Effector memory CD8-positive, alpha-beta T cell (primary cell): ENCODE measurements at regions not wholly inside any gene's neighbourhood (a gene's known extent, or its start where the extent isn't known, plus 50 kb on each side); places are given as distances from the start of the nearest gene placed in this dataset.
A peak's percentile ranks its signal among the peaks of the same experiment; 100 is the strongest.
"Not testable (repeated sequence)": the region's sequence is repeated elsewhere in the genome, so short reads cannot be mapped to it uniquely, and the experiment has no call there.

Experiments
- ATAC-seq: fragments of 150-1000 bp; cut with Tn5 transposase; replicated peaks from 2 replicates; pipeline ENCODE4 v1.10.0; 2021; ENCODE audit warnings: mild to moderate bottlenecking, moderate library complexity
- DNase-seq, 3 experiments: peaks; one replicate each; pipeline ENCODE4 v3.0.0; 2021
- H3K27ac Mint-ChIP-seq, 2 donors: one replicate each; pipeline ENCODE4 v1.8.0; 2022; ENCODE audit warnings: mild to moderate bottlenecking in 2 of 2, mixed read lengths in 2 of 2, moderate library complexity in 2 of 2
- H3K27me3 Mint-ChIP-seq, 2 donors: one replicate each; pipeline ENCODE4 v1.8.0; 2022; ENCODE audit warnings: mixed read lengths in 2 of 2
- H3K36me3 Mint-ChIP-seq: one replicate; pipeline ENCODE4 v1.8.0; 2022; ENCODE audit warnings: mild to moderate bottlenecking, moderate library complexity, mixed read lengths; ENCODE audit not compliant: insufficient read depth
- H3K4me1 Mint-ChIP-seq, 2 donors: one replicate each; pipeline ENCODE4 v1.8.0; 2022; ENCODE audit warnings: low read depth in 2 of 2, mixed read lengths in 2 of 2
- H3K4me3 Mint-ChIP-seq, 2 donors: one replicate each; pipeline ENCODE4 v1.8.0; 2022; ENCODE audit warnings: mild to moderate bottlenecking in 2 of 2, mixed read lengths in 2 of 2, moderate library complexity in 2 of 2
- H3K9me3 Mint-ChIP-seq, 2 donors: one replicate each; pipeline ENCODE4 v1.8.0; 2022; ENCODE audit warnings: mixed read lengths in 2 of 2

DNA sequence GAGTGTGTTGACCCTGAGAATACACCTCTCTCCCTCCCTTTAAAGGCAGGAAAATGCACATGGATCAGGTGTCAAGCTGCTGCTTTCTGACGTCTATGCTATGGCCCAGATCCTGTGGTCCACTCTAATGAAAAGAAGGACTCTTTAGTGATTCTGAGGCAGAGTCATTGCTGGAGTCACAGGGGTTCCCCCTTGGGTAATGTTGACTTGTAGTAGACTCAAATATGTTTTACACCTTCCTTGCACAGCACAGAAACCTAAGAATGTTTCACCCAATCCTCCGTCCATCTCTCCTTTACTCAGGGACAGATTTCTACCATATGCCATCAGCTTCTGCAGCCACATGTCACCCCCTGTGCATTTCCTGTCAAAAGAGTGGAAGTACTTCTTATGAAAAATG is 525.4 kb downstream of the TMEM121 start:
- Mint-ChIP-seq H3K9me3 (no peaks in the 10 kb centered on the region), H3K36me3 (no peaks in the 10 kb centered on the region), H3K27ac (no peak overlapping the region), H3K27me3 (peaks cover 23 to 56% of the 10 kb centered on the region in 2 donors), H3K4me3 (no peak overlapping the region), H3K4me1 (peaks cover 0 to 2% of the 10 kb centered on the region in 2 donors)
- no peak for ATAC-seq
- no peak for DNase-seq

DNA sequence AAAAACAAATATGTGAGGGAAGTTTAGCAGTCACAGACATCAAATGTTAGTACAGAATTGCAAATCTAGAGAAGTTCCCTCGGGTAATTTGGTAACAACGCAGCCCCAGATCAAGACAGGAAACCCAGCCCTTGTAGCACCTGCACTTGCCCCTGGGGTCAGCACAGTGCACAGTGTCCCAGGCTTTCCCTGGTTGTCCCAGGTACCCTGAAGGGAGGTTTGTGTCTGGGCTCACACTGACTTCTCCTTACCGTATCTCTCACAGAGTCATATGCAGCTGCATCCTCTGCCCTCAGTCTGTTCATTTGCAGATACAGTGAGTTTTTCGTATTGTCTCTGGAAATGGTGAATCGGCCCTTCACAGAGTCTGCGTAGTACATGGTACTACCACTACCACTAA is 528.9 kb downstream of the TMEM121 start:
- no peaks in the 10 kb centered on the region for H3K9me3 Mint-ChIP-seq

DNA sequence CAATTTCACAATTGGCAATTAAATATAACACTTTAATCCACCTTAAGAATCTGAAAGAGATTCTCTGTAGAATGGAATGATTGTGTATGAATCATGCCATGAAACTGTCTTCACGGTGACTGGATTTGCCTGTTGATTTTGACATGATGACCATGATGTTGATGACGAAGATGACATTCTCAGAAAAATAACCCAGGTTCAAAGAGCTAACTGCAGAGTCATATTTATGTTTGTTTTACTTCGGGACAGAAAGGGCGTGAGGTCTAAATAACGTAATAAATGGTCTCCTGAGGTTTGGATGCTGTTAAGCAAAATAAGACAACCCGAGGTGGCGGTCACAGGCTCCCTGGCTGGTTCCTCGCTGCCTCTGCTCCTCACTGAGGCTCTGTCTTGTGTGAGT is 532.0 kb downstream of the TMEM121 start:
- no peak for ATAC-seq

More for the DNA sequence above, 528.9 kb downstream of the TMEM121 start:
- Mint-ChIP-seq H3K4me3 (no peak overlapping the region), H3K27ac (no peak overlapping the region), H3K27me3 (peaks cover 16 to 76% of the 10 kb centered on the region in 2 donors), H3K4me1 (peaks cover 0 to 2% of the 10 kb centered on the region in 2 donors), H3K36me3 (no peaks in the 10 kb centered on the region)
- no peak for ATAC-seq
- DNase-seq: no peak

DNA sequence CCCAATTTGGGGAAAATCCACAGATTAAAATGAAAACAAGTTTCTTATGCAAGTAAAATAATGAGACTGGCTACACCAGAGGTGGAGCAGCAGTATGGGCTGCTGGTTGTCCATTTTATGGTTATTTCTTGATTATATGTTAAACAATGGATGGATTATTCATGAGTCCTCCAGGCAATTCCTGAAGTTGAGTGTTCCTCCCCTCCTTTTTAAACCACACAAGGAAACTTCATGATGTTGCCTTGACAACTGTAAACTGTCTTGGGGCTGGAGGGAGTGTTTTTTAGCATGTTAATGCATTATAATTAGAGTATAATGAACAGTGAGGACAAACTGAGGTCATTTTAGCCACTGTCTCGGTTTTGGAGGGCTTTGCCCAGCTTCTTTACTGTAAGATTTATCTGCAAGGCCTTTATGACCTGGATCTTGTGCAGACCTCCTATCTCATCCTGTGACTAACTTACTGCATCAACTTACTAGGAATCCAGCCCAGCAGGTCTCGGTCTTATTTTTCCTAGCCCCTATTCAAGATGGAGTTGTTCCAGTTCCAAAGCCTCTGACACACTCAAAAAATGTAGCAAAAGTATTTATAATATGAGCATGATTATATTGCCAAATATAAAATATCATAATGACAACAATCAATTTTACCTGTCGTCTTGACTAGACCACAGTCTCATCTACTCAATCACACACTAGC is 534.0 kb downstream of the TMEM121 start:
- H3K27me3 Mint-ChIP-seq: peaks cover 26 to 55% of the 10 kb centered on the region in 2 donors
- no peaks in the 10 kb centered on the region for H3K36me3 Mint-ChIP-seq
- ATAC-seq: no peak
- H3K9me3 Mint-ChIP-seq: no peaks in the 10 kb centered on the region
- H3K27ac Mint-ChIP-seq: no peak overlapping the region
- DNase-seq: no peak
- no peak overlapping the region for H3K4me3 Mint-ChIP-seq
- H3K4me1 Mint-ChIP-seq: peaks cover 5 to 9% of the 10 kb centered on the region in 2 donors

More for the DNA sequence above, 532.0 kb downstream of the TMEM121 start:
- Mint-ChIP-seq H3K36me3 (no peaks in the 10 kb centered on the region), H3K27ac (no peak overlapping the region), H3K4me1 (peaks cover 7 to 9% of the 10 kb centered on the region in 2 donors), H3K4me3 (no peak overlapping the region), H3K27me3 (peaks cover 14 to 56% of the 10 kb centered on the region in 2 donors), H3K9me3 (no peaks in the 10 kb centered on the region)
- no peak for DNase-seq

DNA sequence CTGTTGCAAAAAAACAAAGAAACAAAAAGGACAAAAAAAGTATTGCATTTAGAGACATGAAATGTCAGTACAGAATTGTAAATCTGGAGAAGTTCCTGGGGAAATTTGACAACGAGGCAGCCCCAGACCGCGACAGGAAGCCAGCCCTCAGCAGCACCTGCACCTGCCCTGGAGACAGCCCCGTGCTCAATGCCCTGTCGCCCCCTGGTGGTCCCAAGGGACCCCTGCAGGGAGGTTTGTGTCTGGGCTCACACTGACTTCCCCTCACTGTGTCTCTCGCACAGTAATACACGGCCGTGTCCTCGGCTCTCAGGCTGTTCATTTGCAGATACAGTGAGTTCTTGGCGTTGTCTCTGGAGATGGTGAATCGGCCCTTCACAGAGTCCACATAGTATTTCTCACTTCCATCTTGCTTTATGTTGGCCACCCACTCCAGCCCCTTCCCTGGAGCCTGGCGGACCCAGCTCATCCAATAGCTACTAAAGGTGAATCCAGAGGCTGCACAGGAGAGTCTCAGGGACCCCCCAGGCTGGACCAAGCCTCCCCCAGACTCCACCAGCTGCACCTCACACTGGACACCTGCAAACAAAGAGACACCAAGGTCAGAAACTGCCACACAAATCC is 535.6 kb downstream of the TMEM121 start:
- not testable (repeated sequence) for H3K9me3 Mint-ChIP-seq, H3K4me1 Mint-ChIP-seq, H3K36me3 Mint-ChIP-seq, H3K4me3 Mint-ChIP-seq
- Mint-ChIP-seq H3K27me3 (peaks cover 40 to 65% of the 10 kb centered on the region in 2 donors), H3K27ac (peak overlapping the region; percentile 8 to 53)
- peak; percentile 66 to 70 (median 69) for DNase-seq
- ATAC-seq: peak; percentile 94

DNA sequence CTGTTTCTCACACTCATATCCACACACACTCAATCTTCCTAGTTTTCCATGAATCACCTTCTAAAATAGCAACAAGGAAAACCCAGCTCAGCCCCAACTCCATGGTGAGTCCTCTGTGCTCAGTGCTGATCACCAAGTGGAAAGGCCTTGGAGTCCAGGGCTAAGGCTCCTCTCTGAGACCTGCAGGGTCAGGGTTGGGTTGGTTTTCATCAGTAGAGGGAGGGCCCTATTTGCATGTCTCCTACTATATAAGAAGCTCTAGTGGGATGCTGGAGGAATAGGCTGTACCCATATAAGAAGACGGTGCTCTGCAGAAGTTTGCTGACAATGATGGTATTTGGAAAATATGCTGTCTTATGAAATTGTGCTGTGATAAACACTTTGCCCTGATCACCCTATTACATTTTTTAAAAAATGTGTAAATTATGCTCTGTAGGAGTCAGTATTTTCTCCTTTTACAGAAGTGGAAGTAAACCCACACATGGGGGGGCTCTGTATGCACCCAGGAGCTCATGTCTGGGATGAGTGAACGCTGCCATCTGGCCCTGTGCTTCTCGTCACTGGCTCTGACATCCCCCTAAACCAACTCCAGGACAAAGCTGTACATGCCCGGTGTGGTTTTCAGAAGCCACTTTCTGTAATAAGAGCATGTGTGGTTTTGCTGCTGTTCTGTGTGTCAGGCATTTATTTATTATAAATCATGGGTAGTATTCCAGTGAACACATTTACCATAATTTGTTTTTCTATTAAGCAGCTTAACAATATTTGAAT is 536.3 kb downstream of the TMEM121 start:
- no peak for ATAC-seq
- Mint-ChIP-seq H3K27ac (peak overlapping the region; percentile 8 to 53), H3K36me3 (no peaks in the 10 kb centered on the region), H3K9me3 (no peaks in the 10 kb centered on the region), H3K27me3 (peaks cover 39 to 65% of the 10 kb centered on the region in 2 donors), H3K4me3 (no peak overlapping the region), H3K4me1 (peaks cover 5 to 9% of the 10 kb centered on the region in 2 donors)
- DNase-seq: no peak

DNA sequence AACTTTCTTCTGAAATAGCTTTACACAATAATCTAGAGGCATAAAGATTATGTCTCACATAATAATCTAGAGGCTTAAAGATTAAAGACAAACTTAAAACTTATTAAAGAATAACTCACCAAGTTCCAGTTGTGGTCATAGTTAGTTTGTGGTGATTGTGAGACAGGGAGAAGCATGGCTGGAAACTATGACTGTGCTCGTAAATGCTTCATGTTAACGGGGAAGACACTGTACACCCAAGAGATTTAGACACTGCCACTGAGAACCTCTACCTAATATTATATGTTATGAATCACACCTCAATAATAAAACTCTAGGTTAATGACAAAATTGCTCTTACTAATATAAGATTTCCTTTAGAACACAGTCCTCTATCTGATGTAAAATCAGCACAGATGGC is 541.6 kb downstream of the TMEM121 start:
- H3K36me3 Mint-ChIP-seq: no peaks in the 10 kb centered on the region
- no peak overlapping the region for H3K27ac Mint-ChIP-seq
- H3K27me3 Mint-ChIP-seq: peaks cover 64 to 65% of the 10 kb centered on the region in 2 donors
- no peak for ATAC-seq
- no peak for DNase-seq
- no peak overlapping the region for H3K4me3 Mint-ChIP-seq
- H3K4me1 Mint-ChIP-seq: no peaks in the 10 kb centered on the region
- H3K9me3 Mint-ChIP-seq: no peaks in the 10 kb centered on the region

DNA sequence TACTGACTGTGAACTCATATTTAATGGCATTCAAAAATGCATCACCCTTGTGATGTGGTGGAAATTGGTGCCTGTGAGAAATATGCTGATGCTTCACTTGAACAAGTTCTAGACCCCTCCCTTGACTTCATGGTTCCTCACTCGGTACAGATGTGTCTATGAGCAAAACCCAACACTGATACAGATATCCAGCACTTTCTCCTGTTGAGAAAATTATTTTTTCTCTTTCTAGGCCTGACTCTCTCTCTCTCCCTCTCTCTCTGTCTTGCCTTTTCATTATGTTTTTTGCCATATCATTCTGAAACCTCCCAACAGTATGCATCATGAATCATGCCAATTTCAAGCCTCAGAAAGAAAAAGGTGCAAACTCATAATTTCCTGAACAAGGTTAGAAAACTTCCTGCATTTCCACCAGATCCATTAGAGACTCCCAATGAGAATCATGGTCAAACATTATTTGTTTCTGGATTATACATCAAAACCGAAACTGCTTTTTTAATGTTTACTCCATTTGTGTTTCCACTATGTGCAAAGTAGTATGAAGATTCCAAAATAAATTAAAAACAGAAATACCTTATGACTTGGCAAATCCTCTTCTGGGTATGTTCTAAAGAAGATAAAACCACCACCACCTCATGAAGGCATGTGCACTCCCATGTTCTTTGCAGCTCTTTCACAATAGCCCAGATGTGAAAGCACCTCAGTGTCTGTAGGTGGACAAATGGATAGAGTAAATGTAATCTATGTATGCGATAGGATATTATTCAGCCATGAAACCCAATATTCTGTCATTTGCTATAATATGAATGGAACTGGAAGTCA is 543.6 kb downstream of the TMEM121 start:
- no peaks in the 10 kb centered on the region for H3K36me3 Mint-ChIP-seq
- H3K4me1 Mint-ChIP-seq: no peaks in the 10 kb centered on the region
- H3K27ac Mint-ChIP-seq: no peak overlapping the region
- no peak overlapping the region for H3K4me3 Mint-ChIP-seq
- DNase-seq: no peak
- H3K9me3 Mint-ChIP-seq: no peaks in the 10 kb centered on the region
- ATAC-seq: no peak
- peaks cover 65 to 68% of the 10 kb centered on the region in 2 donors for H3K27me3 Mint-ChIP-seq

DNA sequence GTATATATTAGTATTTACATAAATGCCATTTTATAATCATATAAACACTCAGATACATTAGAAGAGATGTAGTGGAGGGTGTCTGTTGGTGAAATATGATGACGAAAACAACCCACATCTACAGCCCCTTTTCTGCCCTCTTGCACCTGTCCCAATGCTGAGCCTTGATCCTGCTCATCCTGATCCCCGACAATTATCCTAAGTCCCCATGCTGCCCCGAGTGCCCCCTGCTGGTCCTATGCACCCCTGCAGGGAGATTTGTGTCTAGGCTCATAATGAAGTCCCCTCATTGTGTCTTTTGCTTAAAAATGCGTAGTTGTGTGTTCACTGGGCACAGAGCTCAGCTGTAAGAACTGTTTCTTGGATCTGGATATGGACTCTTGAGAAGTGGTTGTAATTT is 554.5 kb downstream of the TMEM121 start:
- peaks cover 15 to 42% of the 10 kb centered on the region in 2 donors for H3K27me3 Mint-ChIP-seq
- no peaks in the 10 kb centered on the region for H3K4me1 Mint-ChIP-seq
- ATAC-seq (no peak), DNase-seq (no peak)
- H3K4me3 Mint-ChIP-seq: no peak overlapping the region
- no peaks in the 10 kb centered on the region for H3K36me3 Mint-ChIP-seq
- no peak overlapping the region for H3K27ac Mint-ChIP-seq
- H3K9me3 Mint-ChIP-seq: no peaks in the 10 kb centered on the region

DNA sequence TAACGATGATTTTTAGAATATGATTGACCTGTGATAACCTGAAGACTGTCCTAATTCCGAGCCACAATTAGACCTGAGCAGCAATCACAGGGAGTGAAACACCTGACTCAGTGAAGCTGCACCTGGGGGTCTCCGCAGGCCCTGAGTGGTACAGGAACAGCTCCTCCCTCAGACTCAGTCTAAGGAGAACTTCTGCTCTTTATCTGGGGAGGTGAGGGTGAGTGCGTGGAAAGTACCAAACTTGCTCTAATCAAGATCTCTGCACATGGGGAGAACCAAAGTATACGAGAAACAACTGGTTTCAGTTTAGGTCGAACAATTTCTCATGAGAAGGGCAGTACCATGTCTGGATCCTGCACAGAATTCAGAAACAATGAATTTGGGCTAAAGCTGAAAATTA is 555.3 kb downstream of the TMEM121 start:
- not testable (repeated sequence) for DNase-seq, H3K27ac Mint-ChIP-seq, H3K9me3 Mint-ChIP-seq, ATAC-seq, H3K36me3 Mint-ChIP-seq, H3K4me3 Mint-ChIP-seq, H3K4me1 Mint-ChIP-seq
- peaks cover 15 to 42% of the 10 kb centered on the region in 2 donors for H3K27me3 Mint-ChIP-seq

DNA sequence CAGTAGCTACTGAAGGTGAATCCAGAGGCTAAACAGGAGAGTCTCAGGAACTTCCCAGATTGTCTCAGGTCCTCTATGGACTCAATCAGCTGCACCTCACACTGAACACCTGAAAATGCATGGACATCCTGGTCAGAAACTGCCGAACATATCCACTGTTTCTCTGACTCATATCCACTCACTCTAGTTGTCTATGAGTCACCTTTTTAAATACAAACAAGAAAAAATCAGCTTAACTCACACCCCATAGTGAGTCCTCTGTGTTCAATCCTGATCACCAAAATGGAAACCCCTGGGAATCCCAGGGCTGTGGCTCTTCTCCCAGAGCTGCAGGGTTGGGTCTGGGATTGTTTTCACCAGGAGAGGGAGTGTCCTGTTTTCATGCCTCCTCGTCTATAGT is 556.7 kb downstream of the TMEM121 start:
- Mint-ChIP-seq H3K27me3 (peaks cover 11 to 44% of the 10 kb centered on the region in 2 donors), H3K36me3 (no peaks in the 10 kb centered on the region), H3K4me3 (no peak overlapping the region), H3K27ac (no peak overlapping the region), H3K4me1 (no peaks in the 10 kb centered on the region), H3K9me3 (no peaks in the 10 kb centered on the region)
- ATAC-seq: no peak
- no peak for DNase-seq

DNA sequence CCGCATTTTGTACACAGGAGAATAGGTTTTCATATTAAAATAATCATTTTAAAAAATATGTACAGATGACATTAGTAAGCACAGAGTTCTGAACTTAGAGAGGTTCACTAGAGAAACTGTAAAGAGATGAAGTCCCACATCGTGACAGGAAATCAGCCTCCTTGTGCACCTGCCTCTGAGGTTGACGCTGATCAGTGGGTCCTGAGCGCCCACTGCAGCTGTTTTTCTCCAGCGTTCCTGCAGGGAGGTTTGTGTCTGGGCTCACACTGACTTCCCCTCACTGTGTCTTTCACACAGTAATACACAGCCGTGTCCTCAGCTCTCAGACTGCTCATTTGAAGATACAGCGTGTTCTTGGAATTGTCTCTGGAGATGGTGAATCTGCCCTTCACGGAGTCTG is 561.5 kb downstream of the TMEM121 start:
- H3K9me3 Mint-ChIP-seq: no peaks in the 10 kb centered on the region
- H3K27me3 Mint-ChIP-seq: peaks cover 0 to 14% of the 10 kb centered on the region in 2 donors
- H3K4me1 Mint-ChIP-seq: no peaks in the 10 kb centered on the region
- H3K36me3 Mint-ChIP-seq: no peaks in the 10 kb centered on the region
- no peak for DNase-seq
- no peak overlapping the region for H3K27ac Mint-ChIP-seq
- no peak overlapping the region for H3K4me3 Mint-ChIP-seq
- ATAC-seq: no peak

DNA sequence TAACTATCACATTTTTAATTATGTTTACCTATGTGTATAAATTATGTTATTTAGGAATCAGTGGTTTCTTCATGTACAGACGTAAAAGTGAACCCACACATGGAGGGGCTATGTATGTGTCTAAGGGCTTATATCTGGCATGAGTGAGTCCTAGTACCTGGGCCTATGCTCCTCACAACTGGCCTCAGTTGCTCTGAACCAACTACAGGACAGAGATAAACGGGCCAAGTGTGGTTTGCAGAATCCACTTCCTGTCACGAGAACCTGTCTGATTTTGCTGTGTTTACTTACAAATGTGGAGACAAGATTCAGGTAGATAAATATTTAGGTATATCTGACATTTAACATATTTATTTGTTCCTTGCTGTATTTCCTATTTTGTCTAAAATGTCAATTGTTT is 562.5 kb downstream of the TMEM121 start:
- H3K27ac Mint-ChIP-seq, H3K4me1 Mint-ChIP-seq, H3K36me3 Mint-ChIP-seq, H3K4me3 Mint-ChIP-seq, ATAC-seq, H3K27me3 Mint-ChIP-seq, DNase-seq, H3K9me3 Mint-ChIP-seq: not testable (repeated sequence)
